CD14-positive monocyte (primary cell): ENCODE measurements at regions not wholly inside any gene's neighbourhood (a gene's known extent, or its start where the extent isn't known, plus 50 kb on each side); places are given as distances from the start of the nearest gene placed in this dataset.

Source experiments
- DNase-seq, 3 donors: peaks; one replicate each; pipeline ENCODE4 v3.0.0-alpha.2; 2011 to 2022
- H2AFZ ChIP-seq: 2 replicates; pipeline ENCODE4 v1.6.0; 2012; ENCODE audit warnings: mild to moderate bottlenecking, low read depth, low read length, inconsistent platforms; ENCODE audit not compliant: insufficient read depth, poor library complexity, severe bottlenecking
- H3K27ac ChIP-seq, 2 donors: 1 replicate in 1 of 2; 2 replicates in 1 of 2; pipeline ENCODE4 v1.5.1; 2012 to 2013; ENCODE audit warnings: low read length in 2 of 2, control low read depth in 1 of 2, inconsistent platforms in 1 of 2, low read depth in 1 of 2, mild to moderate bottlenecking in 1 of 2
- H3K27me3 ChIP-seq, 2 donors: one replicate each; pipeline versions ENCODE4 v1.6.0 to v1.6.1; 2011 to 2013; ENCODE audit warnings: low read length in 2 of 2; ENCODE audit not compliant: control insufficient read depth in 2 of 2, insufficient read depth in 2 of 2
- H3K36me3 ChIP-seq, 2 donors: replicated peaks in 1 of 2; 1 replicate in 1 of 2; 2 replicates in 1 of 2; pipeline versions ENCODE4 v1.5.1 to v1.6.1; 2012 to 2013; ENCODE audit warnings: low read length in 2 of 2, control low read depth in 1 of 2, inconsistent platforms in 1 of 2, mild to moderate bottlenecking in 1 of 2; ENCODE audit not compliant: insufficient read depth in 2 of 2, control insufficient read depth in 1 of 2
- H3K4me1 ChIP-seq, 2 donors: 1 replicate in 1 of 2; 2 replicates in 1 of 2; pipeline versions ENCODE4 v1.5.1 to v1.6.1; 2012 to 2013; ENCODE audit warnings: low read length in 2 of 2, control low read depth in 1 of 2, inconsistent platforms in 1 of 2, mild to moderate bottlenecking in 1 of 2, moderate library complexity in 1 of 2; ENCODE audit not compliant: insufficient read depth in 2 of 2, control insufficient read depth in 1 of 2
- H3K4me2 ChIP-seq: replicated peaks from 2 replicates; pipeline ENCODE3; 2012; ENCODE audit warnings: low read length, moderate library complexity, mild to moderate bottlenecking; ENCODE audit not compliant: poor library complexity, severe bottlenecking; ENCODE audit errors: extremely low read depth
- H3K4me3 ChIP-seq, 3 experiments: fragments of 200-600 bp in 1 of 3; sonication (generic) in 1 of 3; replicated peaks in 1 of 3; 1 replicate in 2 of 3; 2 replicates in 1 of 3; pipeline ENCODE4 v1.5.1; 2011 to 2013; ENCODE audit warnings: low read length in 3 of 3, mild to moderate bottlenecking in 3 of 3, control low read depth in 2 of 3, low read depth in 2 of 3, inconsistent platforms in 1 of 3, moderate library complexity in 1 of 3
- H3K79me2 ChIP-seq: 2 replicates; pipeline ENCODE4 v1.6.0; 2012; ENCODE audit warnings: mild to moderate bottlenecking, control low read depth, inconsistent platforms, low read length, moderate library complexity; ENCODE audit not compliant: insufficient read depth
- H3K9ac ChIP-seq: 2 replicates; pipeline ENCODE4 v1.6.0; 2017; ENCODE audit warnings: low read length, mild to moderate bottlenecking; ENCODE audit not compliant: insufficient read depth, poor library complexity, severe bottlenecking
- H3K9me3 ChIP-seq, 2 donors: replicated peaks in 1 of 2; 1 replicate in 1 of 2; 2 replicates in 1 of 2; pipeline versions ENCODE4 v1.5.1 to v1.6.1; 2012 to 2013; ENCODE audit warnings: low read length in 2 of 2, control low read depth in 1 of 2; ENCODE audit not compliant: control insufficient read depth in 1 of 2, insufficient read depth in 1 of 2
- H4K20me1 ChIP-seq: 2 replicates; pipeline ENCODE4 v1.6.0; 2012; ENCODE audit warnings: mild to moderate bottlenecking, low read length, control low read depth, moderate library complexity; ENCODE audit not compliant: insufficient read depth
- H3K27ac Mint-ChIP-seq, 7 donors: one replicate each; pipeline ENCODE4 v1.8.0; 2020; ENCODE audit warnings: mild to moderate bottlenecking in 7 of 7, mixed read lengths in 7 of 7, moderate library complexity in 6 of 7, inconsistent platforms in 2 of 7
- H3K27me3 Mint-ChIP-seq, 3 donors: one replicate each; pipeline ENCODE4 v1.8.0; 2021 to 2022; ENCODE audit warnings: low read depth in 3 of 3, mild to moderate bottlenecking in 3 of 3, mixed read lengths in 3 of 3, moderate library complexity in 3 of 3, inconsistent platforms in 1 of 3
- H3K36me3 Mint-ChIP-seq, 2 donors: one replicate each; pipeline ENCODE4 v1.8.0; 2020; ENCODE audit warnings: mixed read lengths in 2 of 2, inconsistent platforms in 1 of 2, mild to moderate bottlenecking in 1 of 2
- H3K4me1 Mint-ChIP-seq: one replicate; pipeline ENCODE4 v1.8.0; 2020; ENCODE audit warnings: mild to moderate bottlenecking, mixed read lengths
- H3K4me3 Mint-ChIP-seq, 2 donors: one replicate each; pipeline ENCODE4 v1.8.0; 2020; ENCODE audit warnings: mild to moderate bottlenecking in 2 of 2, mixed read lengths in 2 of 2, moderate library complexity in 1 of 2
- H3K9me3 Mint-ChIP-seq, 7 donors: one replicate each; pipeline ENCODE4 v1.8.0; 2020 to 2022; ENCODE audit warnings: mixed read lengths in 7 of 7, mild to moderate bottlenecking in 6 of 7, moderate library complexity in 6 of 7, inconsistent platforms in 2 of 7
- WGBS: methylation state at CpG from one replicate; pipeline ENCODE4 v1.1.5; 2013; ENCODE audit warnings: missing lambda C conversion rate; ENCODE audit not compliant: insufficient coverage; 5-methylcytosine and 5-hydroxymethylcytosine counted together
- intact Hi-C, 2 donors: fragments of 100-400 bp; cut with micrococcal nuclease; formaldehyde crosslinking; loops; one replicate each; pipeline versions ENCODE4 v1.15.0 to v1.15.1; 2023
- TF ChIP-seq, protein P1 (sequence below): fragments of 200-600 bp; IDR thresholded peaks from one replicate; pipeline ENCODE4 v1.8.0; 2022; ENCODE audit warnings: antibody characterized with exemption, mild to moderate bottlenecking

DNA sequence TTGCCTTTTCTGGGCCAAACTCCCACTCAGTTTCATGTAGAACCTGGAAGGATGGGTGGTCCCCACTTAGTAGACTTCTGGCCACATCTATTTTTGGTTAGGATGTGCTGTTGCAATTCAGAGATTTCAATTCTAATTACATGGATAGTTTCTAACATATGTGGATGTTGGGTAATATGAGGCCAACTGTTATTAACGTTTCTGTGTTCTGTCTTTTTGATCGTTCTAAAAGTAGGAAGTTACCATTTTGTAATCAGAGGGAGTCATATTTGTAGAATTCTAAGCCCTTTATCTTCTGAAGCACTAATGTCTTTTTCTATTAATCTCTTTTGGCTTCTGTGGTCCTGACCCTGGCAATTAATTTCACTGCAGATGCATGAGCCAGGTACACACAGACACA, 141.6 kb upstream of the SPEF2 start:
- no peaks in the 10 kb centered on the region for H3K27me3 Mint-ChIP-seq
- intact Hi-C loops: loop anchor here in 1 of 2 donors (10.0 kb wide), 1 partner anchor 161 kb away; no protein-coding TSS in a partner anchor
- no peaks in the 10 kb centered on the region for H3K9me3 ChIP-seq
- H3K4me2 ChIP-seq: peak overlapping the region; percentile 43
- H4K20me1 ChIP-seq: no peaks in the 10 kb centered on the region
- H3K9me3 Mint-ChIP-seq: peaks cover 0 to 4% (median 0%) of the 10 kb centered on the region in 7 donors
- peak overlapping the region; percentile 76 to 92 (median 88) for H3K27ac Mint-ChIP-seq
- no CpG with 5 or more reads among the region's 2 CpGs for WGBS
- DNase-seq: peak; percentile 44 to 76 (median 48)
- H2AFZ ChIP-seq: peak overlapping the region; percentile 58
- peak overlapping the region in 1 of 2 donors; percentile 30 for H3K4me3 Mint-ChIP-seq
- peaks cover 0 to 4% of the 10 kb centered on the region in 2 donors for H3K36me3 Mint-ChIP-seq
- no peaks in the 10 kb centered on the region for H3K36me3 ChIP-seq
- peaks cover 55% of the 10 kb centered on the region for H3K4me1 Mint-ChIP-seq
- peak overlapping the region in 1 of 3 experiments; percentile 30 for H3K4me3 ChIP-seq
- H3K4me1 ChIP-seq: peaks cover 42 to 54% of the 10 kb centered on the region in 2 donors
- no peaks in the 10 kb centered on the region for H3K27me3 ChIP-seq
- no peak overlapping the region for H3K9ac ChIP-seq
- TF ChIP-seq, protein P1, sequence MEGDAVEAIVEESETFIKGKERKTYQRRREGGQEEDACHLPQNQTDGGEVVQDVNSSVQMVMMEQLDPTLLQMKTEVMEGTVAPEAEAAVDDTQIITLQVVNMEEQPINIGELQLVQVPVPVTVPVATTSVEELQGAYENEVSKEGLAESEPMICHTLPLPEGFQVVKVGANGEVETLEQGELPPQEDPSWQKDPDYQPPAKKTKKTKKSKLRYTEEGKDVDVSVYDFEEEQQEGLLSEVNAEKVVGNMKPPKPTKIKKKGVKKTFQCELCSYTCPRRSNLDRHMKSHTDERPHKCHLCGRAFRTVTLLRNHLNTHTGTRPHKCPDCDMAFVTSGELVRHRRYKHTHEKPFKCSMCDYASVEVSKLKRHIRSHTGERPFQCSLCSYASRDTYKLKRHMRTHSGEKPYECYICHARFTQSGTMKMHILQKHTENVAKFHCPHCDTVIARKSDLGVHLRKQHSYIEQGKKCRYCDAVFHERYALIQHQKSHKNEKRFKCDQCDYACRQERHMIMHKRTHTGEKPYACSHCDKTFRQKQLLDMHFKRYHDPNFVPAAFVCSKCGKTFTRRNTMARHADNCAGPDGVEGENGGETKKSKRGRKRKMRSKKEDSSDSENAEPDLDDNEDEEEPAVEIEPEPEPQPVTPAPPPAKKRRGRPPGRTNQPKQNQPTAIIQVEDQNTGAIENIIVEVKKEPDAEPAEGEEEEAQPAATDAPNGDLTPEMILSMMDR: no peak
- peak overlapping the region; percentile 6 to 93 for H3K27ac ChIP-seq
- no peaks in the 10 kb centered on the region for H3K79me2 ChIP-seq

DNA sequence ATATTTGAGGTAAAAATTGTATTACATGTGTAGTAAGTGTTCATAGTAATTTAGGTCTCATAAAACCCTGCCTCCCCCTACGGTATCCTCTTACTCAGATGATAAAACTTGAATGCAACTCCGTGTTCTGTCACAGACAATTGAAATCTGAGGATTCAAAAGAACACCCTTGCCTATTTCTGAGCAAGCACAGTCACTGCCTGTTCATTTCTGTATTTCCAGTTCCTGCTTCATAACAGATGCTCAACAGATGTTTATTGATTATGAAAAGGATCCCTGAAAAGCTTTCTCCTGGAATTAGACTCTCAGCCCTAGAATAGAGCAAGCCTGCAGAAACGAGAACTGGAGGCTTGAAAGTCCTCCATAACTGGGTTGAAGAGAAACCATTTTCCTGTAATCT, 144.1 kb upstream of the SPEF2 start:
- Histone ChIP-seq H3K4me1 (peaks cover 32 to 46% of the 10 kb centered on the region in 2 donors), H3K9ac (no peak overlapping the region), H3K36me3 (no peaks in the 10 kb centered on the region), H3K4me2 (no peak overlapping the region), H3K9me3 (peaks cover 3% of the 10 kb centered on the region in 2 donors), H3K4me3 (no peak overlapping the region), H3K27me3 (no peaks in the 10 kb centered on the region), H4K20me1 (no peaks in the 10 kb centered on the region), H3K79me2 (no peaks in the 10 kb centered on the region), H3K27ac (no peak overlapping the region), H2AFZ (no peak overlapping the region)
- Mint-ChIP-seq H3K4me3 (no peak overlapping the region), H3K27me3 (no peaks in the 10 kb centered on the region), H3K27ac (no peak overlapping the region), H3K9me3 (peaks cover 2 to 9% (median 4%) of the 10 kb centered on the region in 7 donors), H3K4me1 (peaks cover 51% of the 10 kb centered on the region), H3K36me3 (peaks cover 0 to 4% of the 10 kb centered on the region in 2 donors)
- intact Hi-C loops: loop anchor here in 1 of 2 donors (10.0 kb wide), 1 partner anchor 159 kb away; no protein-coding TSS in a partner anchor
- WGBS: no CpG with 5 or more reads among the region's 3 CpGs
- DNase-seq: no peak
- TF ChIP-seq, protein P1: no peak
